GM12878 (cell line): ENCODE measurements at regions not wholly inside any gene's neighbourhood (a gene's known extent, or its start where the extent isn't known, plus 50 kb on each side); places are given as distances from the start of the nearest gene placed in this dataset.

Source experiments
- ATAC-seq: fragments of 200-7000 bp; cut with Tn5 transposase; 3 replicates; pipeline ENCODE4 v1.9.1; 2020; ENCODE audit warnings: mild to moderate bottlenecking, moderate library complexity
- BruUV-seq: library from RNA; stranded (reverse); fragments of 400-500 nt; replicated peaks from 2 replicates; lab custom pipeline; 2021; lab: Mats Ljungman, UMichigan
- CTCF ChIA-PET: fragments of 300-600 bp; sonication (Branson Sonifier 250); formaldehyde crosslinking; extraction: SDS; loops from one replicate; lab custom pipeline; 2021; ENCODE audit warnings: inconsistent platforms; lab: Yijun Ruan, JAX
- POLR2A ChIA-PET: fragments of 350-600 bp; formaldehyde crosslinking; extraction: SDS; loops from one replicate; lab custom pipeline; 2021; ENCODE audit warnings: inconsistent platforms; lab: Charles Lee
- RAD21 ChIA-PET: fragments of 300-600 bp; sonication (Branson Sonifier 250); formaldehyde crosslinking; loops from one replicate; lab custom pipeline; 2023; ENCODE audit warnings: antibody characterized with exemption; ENCODE audit not compliant: unreplicated experiment; lab: Charles Lee
- SMC1A ChIA-PET: fragments of 300-600 bp; sonication (Branson Sonifier 250); formaldehyde crosslinking; loops from one replicate; lab custom pipeline; 2023; ENCODE audit not compliant: unreplicated experiment, uncharacterized antibody; lab: Charles Lee
- DNase-seq: peaks from one replicate; pipeline ENCODE4 v3.0.0-alpha.2; 2011; ENCODE audit warnings: low read depth, low spot score
- FAIRE-seq: peaks from 3 replicates; lab custom pipeline; 2011; peaks lifted over from hg19 to GRCh38; lab: Jason Lieb, UNC
- H2AFZ ChIP-seq: 2 replicates; pipeline ENCODE4 v1.6.0; 2011; ENCODE audit warnings: low read depth, low read length, control low read depth; ENCODE audit not compliant: control insufficient read depth
- H3K27ac ChIP-seq: 2 replicates; pipeline ENCODE4 v1.5.1; 2011; ENCODE audit warnings: control low read depth; ENCODE audit not compliant: control insufficient read depth, insufficient read depth
- H3K27me3 ChIP-seq, 2 experiments: replicated peaks in 1 of 2; 2 replicates each; pipeline versions ENCODE4 v1.6.0 to v1.6.1; 2011; ENCODE audit warnings: low read length in 1 of 2; ENCODE audit not compliant: control insufficient read depth in 2 of 2, insufficient read depth in 2 of 2
- H3K36me3 ChIP-seq, 2 experiments: 2 replicates each; pipeline ENCODE4 v1.5.1; 2011; ENCODE audit warnings: low read length in 1 of 2; ENCODE audit not compliant: control insufficient read depth in 2 of 2, insufficient read depth in 2 of 2
- H3K4me1 ChIP-seq: 2 replicates; pipeline ENCODE4 v1.6.1; 2011; ENCODE audit warnings: mild to moderate bottlenecking, low read length, moderate library complexity, mixed read lengths; ENCODE audit not compliant: control insufficient read depth, insufficient read depth
- H3K4me2 ChIP-seq: 2 replicates; pipeline ENCODE4 v1.6.0; 2011; ENCODE audit warnings: control low read depth; ENCODE audit not compliant: control insufficient read depth, insufficient read depth
- H3K4me3 ChIP-seq: fragments of 200-600 bp; sonication (generic); 2 replicates; pipeline ENCODE4 v1.5.1; 2016
- H3K79me2 ChIP-seq: 2 replicates; pipeline ENCODE4 v1.6.0; 2011; ENCODE audit warnings: low read length; ENCODE audit not compliant: control insufficient read depth, insufficient read depth
- H3K9ac ChIP-seq: 2 replicates; pipeline ENCODE4 v1.8.0; 2011; ENCODE audit warnings: low read length, control low read depth, mixed read lengths; ENCODE audit not compliant: control insufficient read depth, insufficient read depth
- H3K9me3 ChIP-seq: replicated peaks from 3 replicates; pipeline ENCODE4 v1.5.1; 2011; ENCODE audit warnings: mild to moderate bottlenecking, low read length; ENCODE audit not compliant: control insufficient read depth, insufficient read depth
- H4K20me1 ChIP-seq: 2 replicates; pipeline ENCODE4 v1.6.0; 2011; ENCODE audit not compliant: control insufficient read depth, insufficient read depth
- ASH2L ChIP-seq: fragments of 300-600, 200-600 bp; sonication (generic); IDR thresholded peaks from 2 replicates; pipeline ENCODE4 v1.6.1; 2017; ENCODE audit warnings: low read depth, mild to moderate bottlenecking, borderline replicate concordance
- BCL3 ChIP-seq: IDR thresholded peaks from 2 replicates; pipeline ENCODE4 v1.6.1; 2011; ENCODE audit warnings: borderline replicate concordance, low read depth, mild to moderate bottlenecking, moderate library complexity, low read length; ENCODE audit not compliant: insufficient read depth, poor library complexity, severe bottlenecking
- E4F1 ChIP-seq: fragments of 450-650 bp; IDR thresholded peaks from 2 replicates; pipeline ENCODE4 v1.6.1; 2018; ENCODE audit warnings: borderline replicate concordance, mild to moderate bottlenecking; ENCODE audit not compliant: partially characterized antibody
- EED ChIP-seq: sonication (generic); IDR thresholded peaks from 2 replicates; pipeline ENCODE4 v1.6.1; 2016; ENCODE audit warnings: antibody characterized with exemption, low read depth
- ETV6 ChIP-seq, 2 experiments: fragments of 450-650 bp in 1 of 2; IDR thresholded peaks in 1 of 2; conservative IDR thresholded peaks in 1 of 2; 2 replicates each; pipeline ENCODE4 v1.6.1; 2014; ENCODE audit warnings: antibody characterized with exemption in 1 of 2, borderline replicate concordance in 1 of 2, low read depth in 1 of 2, mild to moderate bottlenecking in 1 of 2, moderate library complexity in 1 of 2
- NFYA ChIP-seq: IDR thresholded peaks from 2 replicates; pipeline ENCODE4 v1.6.1; 2011; ENCODE audit warnings: low read depth, mild to moderate bottlenecking, low read length, improper control_type of control experiment, borderline replicate concordance
- NFYB ChIP-seq: IDR thresholded peaks from 2 replicates; pipeline ENCODE4 v1.6.1; 2011; ENCODE audit warnings: low read depth, mild to moderate bottlenecking, low read length, improper control_type of control experiment, moderate library complexity; ENCODE audit not compliant: insufficient read depth
- NR2C1 ChIP-seq: fragments of 450-650 bp; IDR thresholded peaks from 2 replicates; pipeline ENCODE4 v1.6.1; 2017; ENCODE audit warnings: antibody characterized with exemption, mild to moderate bottlenecking, moderate library complexity
- POU2F2 ChIP-seq: IDR thresholded peaks from 3 replicates; pipeline ENCODE4 v1.6.1; 2011; ENCODE audit warnings: low read depth, mild to moderate bottlenecking, low read length, borderline replicate concordance
- RBBP5 ChIP-seq: fragments of 200-600 bp; sonication (generic); conservative IDR thresholded peaks from 2 replicates; pipeline ENCODE4 v1.6.1; 2016
- SIX5 ChIP-seq: IDR thresholded peaks from 2 replicates; pipeline ENCODE4 v1.6.1; 2011; ENCODE audit warnings: mild to moderate bottlenecking, low read depth, low read length, moderate library complexity; ENCODE audit not compliant: severe bottlenecking
- ZBTB11 ChIP-seq: fragments of 450-650 bp; formaldehyde crosslinking; IDR thresholded peaks from 2 replicates; pipeline ENCODE4 v1.5.0; 2022; ENCODE audit warnings: mild to moderate bottlenecking, missing genetic modification characterization
- ZNF384 ChIP-seq: IDR thresholded peaks from 2 replicates; pipeline ENCODE4 v1.6.1; 2012; ENCODE audit warnings: low read depth, mild to moderate bottlenecking, low read length, improper control_type of control experiment, borderline replicate concordance
- in situ Hi-C: fragments of 300-500 bp; cut with MboI; formaldehyde crosslinking; loops from 9 replicates; pipeline ENCODE4 v1.14.3; 2018; ENCODE audit warnings: mixed read lengths
- intact Hi-C: fragments of 100-400 bp; cut with micrococcal nuclease; formaldehyde crosslinking; loops from one replicate; pipeline ENCODE4 v1.14.2; 2022; ENCODE audit not compliant: unreplicated experiment

GRCh38 chr6:134529305-134529704, 211.4 kb upstream of the SGK1 start:
- Histone ChIP-seq H3K79me2 (no peaks in the 10 kb centered on the region), H3K36me3 (no peaks in the 10 kb centered on the region), H3K9me3 (no peaks in the 10 kb centered on the region), H3K4me2 (no peak overlapping the region), H4K20me1 (no peaks in the 10 kb centered on the region), H2AFZ (no peak overlapping the region), H3K9ac (no peak overlapping the region), H3K4me1 (no peaks in the 10 kb centered on the region), H3K27ac (no peak overlapping the region), H3K4me3 (no peak overlapping the region), H3K27me3 (peaks cover 0 to 2% of the 10 kb centered on the region in 2 experiments; a peak in 1 of 4 replicates)
- BruUV-seq = no TSS peak
- intact Hi-C loops = loop anchor here (10.0 kb wide), 1 partner anchor 355 kb away; no protein-coding TSS in a partner anchor
- SMC1A ChIA-PET = no interaction called here
- POLR2A ChIA-PET = interaction anchor here (0.7 kb wide), 2 partner anchors 9 to 184 kb away, joined by 4 to 5 read pairs; no protein-coding TSS in a partner anchor
- CTCF ChIA-PET = interaction anchor here (0.7 kb wide), 1 partner anchor 414 kb away, joined by 4 read pairs; no protein-coding TSS in a partner anchor
- no peak for DNase-seq
- no peak for FAIRE-seq
- in situ Hi-C loops = no loop called here
- RAD21 ChIA-PET = no interaction called here
- no peak for ATAC-seq
- TF ChIP-seq NFYB = no peak
- no peak for TF ChIP-seq BCL3
- no peak for TF ChIP-seq E4F1
- TF ChIP-seq POU2F2 = no peak
- no peak for TF ChIP-seq RBBP5
- no peak for TF ChIP-seq NFYA
- TF ChIP-seq ETV6 (conservative IDR thresholded peaks at IDR 0.05 in 1 of 2, IDR thresholded peaks at IDR 0.05 in 1 of 2; ENCODE audit: borderline replicate concordance in 1 of 2, low read depth in 1 of 2) = no peak
- TF ChIP-seq ZNF384 = no peak
- TF ChIP-seq ZBTB11 (CRISPR knock-in tag) = no peak
- TF ChIP-seq NR2C1 = no peak
- no peak for TF ChIP-seq SIX5
- TF ChIP-seq ASH2L = no peak
- no peak for TF ChIP-seq EED
